IMR-90 (cell line): ENCODE measurements at regions not wholly inside any gene's neighbourhood (a gene's known extent, or its start where the extent isn't known, plus 50 kb on each side); places are given as distances from the start of the nearest gene placed in this dataset.

ENCODE experiments used
- ATAC-seq: fragments of 200-7000 bp; cut with Tn5 transposase; 2 replicates; pipeline ENCODE4 v1.9.1; 2020; ENCODE audit warnings: low read depth, mild to moderate bottlenecking, moderate library complexity
- BruUV-seq: library from RNA; stranded (reverse); fragments of 400-500 nt; replicated peaks from 2 replicates; lab custom pipeline; 2021; lab: Mats Ljungman, UMichigan
- CTCF ChIA-PET: fragments of 300-600 bp; formaldehyde crosslinking; extraction: SDS; loops from one replicate; lab custom pipeline; 2021; ENCODE audit warnings: antibody characterized with exemption; lab: Yijun Ruan, JAX
- POLR2A ChIA-PET: fragments of 300-600 bp; sonication (Branson Sonifier 250); formaldehyde crosslinking; loops from one replicate; lab custom pipeline; 2022; ENCODE audit warnings: antibody characterized with exemption; ENCODE audit not compliant: unreplicated experiment; lab: Charles Lee
- DNase-seq: peaks from one replicate; pipeline ENCODE4 v3.0.0; 2013
- H2AFZ ChIP-seq: replicated peaks from 2 replicates; pipeline ENCODE3; 2013; ENCODE audit warnings: low read length, mild to moderate bottlenecking; ENCODE audit not compliant: poor library complexity
- H2AK5ac ChIP-seq: 2 replicates; pipeline ENCODE4 v1.6.1; 2013; ENCODE audit warnings: low read depth, low read length, inconsistent platforms
- H2AK9ac ChIP-seq: replicated peaks from 2 replicates; pipeline ENCODE3; 2013; ENCODE audit warnings: mild to moderate bottlenecking, low read depth, low read length, moderate library complexity; ENCODE audit not compliant: poor library complexity
- H2BK120ac ChIP-seq: 2 replicates; pipeline ENCODE4 v1.6.1; 2013; ENCODE audit warnings: low read depth, low read length, inconsistent platforms
- H2BK15ac ChIP-seq: 3 replicates; pipeline ENCODE4 v1.6.1; 2013; ENCODE audit warnings: low read depth, low read length, inconsistent platforms
- H2BK20ac ChIP-seq: 2 replicates; pipeline ENCODE4 v1.6.1; 2013; ENCODE audit warnings: low read depth, mild to moderate bottlenecking, inconsistent platforms, low read length, moderate library complexity
- H2BK5ac ChIP-seq: 2 replicates; pipeline ENCODE4 v1.6.1; 2013; ENCODE audit warnings: mild to moderate bottlenecking, low read depth, low read length, inconsistent platforms; ENCODE audit not compliant: poor library complexity, severe bottlenecking
- H3K14ac ChIP-seq: replicated peaks from 2 replicates; pipeline ENCODE4 v1.6.1; 2013; ENCODE audit warnings: low read depth, low read length, inconsistent platforms
- H3K18ac ChIP-seq: 2 replicates; pipeline ENCODE4 v1.6.1; 2013; ENCODE audit warnings: low read depth, low read length, control low read depth
- H3K23ac ChIP-seq: 2 replicates; pipeline ENCODE4 v1.6.1; 2013; ENCODE audit warnings: low read depth, low read length, inconsistent platforms
- H3K27ac ChIP-seq: 2 replicates; pipeline ENCODE4 v1.5.1; 2013; ENCODE audit warnings: mild to moderate bottlenecking, control low read depth, low read length; ENCODE audit not compliant: insufficient read depth
- H3K27me3 ChIP-seq: 2 replicates; pipeline ENCODE4 v1.6.1; 2013; ENCODE audit warnings: low read length; ENCODE audit not compliant: control insufficient read depth, insufficient read depth
- H3K36me3 ChIP-seq: 2 replicates; pipeline ENCODE4 v1.6.1; 2013; ENCODE audit warnings: low read length, mixed read lengths; ENCODE audit not compliant: control insufficient read depth, insufficient read depth
- H3K4ac ChIP-seq: 2 replicates; pipeline ENCODE4 v1.6.1; 2013; ENCODE audit warnings: low read depth, low read length, inconsistent platforms
- H3K4me1 ChIP-seq: 2 replicates; pipeline ENCODE4 v1.6.1; 2013; ENCODE audit warnings: low read length, mixed read lengths; ENCODE audit not compliant: control insufficient read depth, insufficient read depth
- H3K4me2 ChIP-seq: 2 replicates; pipeline ENCODE4 v1.6.1; 2013; ENCODE audit warnings: low read depth, mild to moderate bottlenecking, control low read depth, low read length, moderate library complexity
- H3K4me3 ChIP-seq: 2 replicates; pipeline ENCODE4 v1.5.1; 2013; ENCODE audit warnings: low read depth, mild to moderate bottlenecking, control low read depth, low read length, moderate library complexity; ENCODE audit not compliant: insufficient read depth
- H3K56ac ChIP-seq: 2 replicates; pipeline ENCODE4 v1.6.1; 2013; ENCODE audit warnings: low read length, inconsistent platforms; ENCODE audit not compliant: insufficient read depth; ENCODE audit errors: extremely low read depth
- H3K79me1 ChIP-seq, 2 experiments: 2 replicates each; pipeline ENCODE4 v1.6.1; 2013; ENCODE audit warnings: low read length in 2 of 2, inconsistent platforms in 1 of 2, low read depth in 1 of 2
- H3K9ac ChIP-seq: 2 replicates; pipeline ENCODE4 v1.6.1; 2013; ENCODE audit warnings: low read depth, low read length, control low read depth
- H3K9me1 ChIP-seq: 2 replicates; pipeline ENCODE4 v1.6.1; 2013; ENCODE audit warnings: low read length, inconsistent platforms; ENCODE audit not compliant: insufficient read depth
- H3K9me3 ChIP-seq: 2 replicates; pipeline ENCODE4 v1.6.1; 2013; ENCODE audit warnings: low read length; ENCODE audit not compliant: control insufficient read depth, insufficient read depth
- H4K20me1 ChIP-seq: 2 replicates; pipeline ENCODE4 v1.6.1; 2013; ENCODE audit warnings: low read length, inconsistent platforms; ENCODE audit not compliant: insufficient read depth
- H4K5ac ChIP-seq: 2 replicates; pipeline ENCODE4 v1.6.1; 2013; ENCODE audit warnings: mild to moderate bottlenecking, low read depth, low read length, control low read depth
- H4K8ac ChIP-seq, 2 experiments: 2 replicates each; pipeline ENCODE4 v1.6.1; 2013; ENCODE audit warnings: low read depth in 2 of 2, low read length in 2 of 2, control low read depth in 1 of 2, inconsistent platforms in 1 of 2
- H4K91ac ChIP-seq: 2 replicates; pipeline ENCODE4 v1.6.1; 2013; ENCODE audit warnings: low read depth, low read length, inconsistent platforms; ENCODE audit not compliant: insufficient read depth
- CEBPB ChIP-seq: IDR thresholded peaks from 2 replicates; pipeline ENCODE4 v1.6.1; 2012; ENCODE audit warnings: low read depth, low read length, improper control_type of control experiment
- FOS ChIP-seq: fragments of 150-350 bp; IDR thresholded peaks from 2 replicates; pipeline ENCODE4 v1.6.1; 2016; ENCODE audit warnings: low read depth, low read length
- MAFK ChIP-seq: IDR thresholded peaks from 2 replicates; pipeline ENCODE4 v1.6.1; 2012; ENCODE audit warnings: low read depth, low read length, improper control_type of control experiment
- MAZ ChIP-seq: IDR thresholded peaks from 2 replicates; pipeline ENCODE4 v1.6.1; 2012; ENCODE audit warnings: low read depth, mild to moderate bottlenecking, low read length, improper control_type of control experiment, moderate library complexity, borderline replicate concordance
- MXI1 ChIP-seq: IDR thresholded peaks from 2 replicates; pipeline ENCODE4 v1.6.1; 2012; ENCODE audit warnings: low read depth, mild to moderate bottlenecking, low read length, moderate library complexity, borderline replicate concordance
- NFE2L2 ChIP-seq: fragments of 150-350 bp; IDR thresholded peaks from 2 replicates; pipeline ENCODE4 v1.6.1; 2016; ENCODE audit warnings: low read depth, mild to moderate bottlenecking, low read length
- POLR2A ChIP-seq: IDR thresholded peaks from 2 replicates; pipeline ENCODE4 v1.6.1; 2012; ENCODE audit warnings: mild to moderate bottlenecking, low read depth, low read length
- RAD21 ChIP-seq: IDR thresholded peaks from 2 replicates; pipeline ENCODE4 v1.6.1; 2012; ENCODE audit warnings: low read length, improper control_type of control experiment
- RCOR1 ChIP-seq: IDR thresholded peaks from 2 replicates; pipeline ENCODE4 v1.6.1; 2012; ENCODE audit warnings: mild to moderate bottlenecking, low read length, improper control_type of control experiment; ENCODE audit not compliant: insufficient replicate concordance
- RFX5 ChIP-seq: IDR thresholded peaks from 2 replicates; pipeline ENCODE4 v1.8.0; 2012; ENCODE audit warnings: low read depth, mild to moderate bottlenecking, low read length, moderate library complexity
- USF2 ChIP-seq: fragments of 150-350 bp; IDR thresholded peaks from 2 replicates; pipeline ENCODE4 v1.6.1; 2017; ENCODE audit warnings: mild to moderate bottlenecking, antibody characterized with exemption, low read length, low read depth
- WGBS, 2 experiments: methylation state at CpG; one replicate each; pipeline versions ENCODE4 v1.1.5 to v1.1.7; 2013; ENCODE audit warnings: missing lambda C conversion rate in 2 of 2; ENCODE audit not compliant: insufficient read length in 1 of 2; ENCODE audit errors: extremely low coverage in 2 of 2; 5-methylcytosine and 5-hydroxymethylcytosine counted together
- dilution Hi-C: fragments of 300-500 bp; cut with HindIII; formaldehyde crosslinking; loops from one replicate; pipeline ENCODE4 v1.14.3; 2018; ENCODE audit warnings: low sequenced_read_pairs; ENCODE audit not compliant: unreplicated experiment
- in situ Hi-C: fragments of 300-500 bp; cut with MboI; formaldehyde crosslinking; loops from 3 replicates; pipeline ENCODE4 v1.14.3; 2019; ENCODE audit warnings: low sequenced_read_pairs, inconsistent platforms, mixed read lengths
- intact Hi-C: fragments of 100-400 bp; cut with micrococcal nuclease; formaldehyde crosslinking; loops from 2 replicates; pipeline ENCODE4 v1.10.0; 2022
- TF ChIP-seq, protein P1 (sequence below): fragments of 150-350 bp; IDR thresholded peaks from 2 replicates; pipeline ENCODE4 v1.6.1; 2016; ENCODE audit warnings: low read depth, mild to moderate bottlenecking, low read length, moderate library complexity, borderline replicate concordance
- TF ChIP-seq, protein P2 (sequence below): conservative IDR thresholded peaks from 2 replicates; pipeline ENCODE4 v1.5.1; 2012; ENCODE audit warnings: mild to moderate bottlenecking, low read depth, low read length, improper control_type of control experiment

DNA sequence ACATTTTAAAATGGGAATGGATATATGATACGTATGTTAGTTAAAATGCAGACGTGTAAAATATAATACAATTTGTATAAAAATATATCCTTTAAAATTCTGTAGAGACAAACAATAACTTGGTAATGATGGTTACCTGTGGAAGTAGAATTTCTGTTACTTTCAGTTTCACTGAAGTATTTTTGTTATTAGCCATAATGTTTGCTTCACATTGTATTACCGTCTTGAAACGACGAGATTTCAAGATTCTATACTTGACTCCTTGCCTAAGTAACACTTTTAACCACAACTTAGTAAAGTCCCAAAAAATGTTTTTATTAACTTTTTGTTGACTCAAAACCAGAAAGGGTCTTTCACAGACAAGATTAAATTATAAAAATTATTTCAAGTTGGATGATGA, 488.3 kb upstream of the VRK2 start:
- Histone ChIP-seq H3K9ac (no peak overlapping the region), H2BK120ac (no peak overlapping the region), H3K23ac (no peak overlapping the region), H4K20me1 (no peaks in the 10 kb centered on the region), H4K5ac (no peak overlapping the region), H2BK15ac (no peak overlapping the region), H3K27ac (no peak overlapping the region), H3K9me3 (no peaks in the 10 kb centered on the region), H3K27me3 (no peaks in the 10 kb centered on the region), H3K36me3 (no peaks in the 10 kb centered on the region), H3K4me3 (no peak overlapping the region), H3K79me1 (no peaks in the 10 kb centered on the region), H2AK5ac (no peak overlapping the region), H3K4me2 (no peak overlapping the region), H2BK5ac (no peak overlapping the region), H3K9me1 (no peaks in the 10 kb centered on the region), H3K14ac (no peak overlapping the region), H3K4me1 (no peaks in the 10 kb centered on the region), H3K4ac (no peak overlapping the region), H2BK20ac (no peak overlapping the region), H2AK9ac (no peak overlapping the region), H3K56ac (no peak overlapping the region), H4K8ac (no peak overlapping the region), H3K18ac (no peak overlapping the region), H4K91ac (no peak overlapping the region), H2AFZ (no peak overlapping the region)
- DNase-seq (no peak), ATAC-seq (no peak)
- TF ChIP-seq RAD21 (no peak), POLR2A (no peak), RFX5 (no peak), RCOR1 (no peak), MAFK (no peak), FOS (no peak), MAZ (no peak), MXI1 (no peak), CEBPB (no peak), NFE2L2 (no peak), USF2 (no peak)
- TF ChIP-seq, protein P1, sequence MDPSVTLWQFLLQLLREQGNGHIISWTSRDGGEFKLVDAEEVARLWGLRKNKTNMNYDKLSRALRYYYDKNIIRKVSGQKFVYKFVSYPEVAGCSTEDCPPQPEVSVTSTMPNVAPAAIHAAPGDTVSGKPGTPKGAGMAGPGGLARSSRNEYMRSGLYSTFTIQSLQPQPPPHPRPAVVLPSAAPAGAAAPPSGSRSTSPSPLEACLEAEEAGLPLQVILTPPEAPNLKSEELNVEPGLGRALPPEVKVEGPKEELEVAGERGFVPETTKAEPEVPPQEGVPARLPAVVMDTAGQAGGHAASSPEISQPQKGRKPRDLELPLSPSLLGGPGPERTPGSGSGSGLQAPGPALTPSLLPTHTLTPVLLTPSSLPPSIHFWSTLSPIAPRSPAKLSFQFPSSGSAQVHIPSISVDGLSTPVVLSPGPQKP: no peak
- TF ChIP-seq, protein P2, sequence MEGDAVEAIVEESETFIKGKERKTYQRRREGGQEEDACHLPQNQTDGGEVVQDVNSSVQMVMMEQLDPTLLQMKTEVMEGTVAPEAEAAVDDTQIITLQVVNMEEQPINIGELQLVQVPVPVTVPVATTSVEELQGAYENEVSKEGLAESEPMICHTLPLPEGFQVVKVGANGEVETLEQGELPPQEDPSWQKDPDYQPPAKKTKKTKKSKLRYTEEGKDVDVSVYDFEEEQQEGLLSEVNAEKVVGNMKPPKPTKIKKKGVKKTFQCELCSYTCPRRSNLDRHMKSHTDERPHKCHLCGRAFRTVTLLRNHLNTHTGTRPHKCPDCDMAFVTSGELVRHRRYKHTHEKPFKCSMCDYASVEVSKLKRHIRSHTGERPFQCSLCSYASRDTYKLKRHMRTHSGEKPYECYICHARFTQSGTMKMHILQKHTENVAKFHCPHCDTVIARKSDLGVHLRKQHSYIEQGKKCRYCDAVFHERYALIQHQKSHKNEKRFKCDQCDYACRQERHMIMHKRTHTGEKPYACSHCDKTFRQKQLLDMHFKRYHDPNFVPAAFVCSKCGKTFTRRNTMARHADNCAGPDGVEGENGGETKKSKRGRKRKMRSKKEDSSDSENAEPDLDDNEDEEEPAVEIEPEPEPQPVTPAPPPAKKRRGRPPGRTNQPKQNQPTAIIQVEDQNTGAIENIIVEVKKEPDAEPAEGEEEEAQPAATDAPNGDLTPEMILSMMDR: no peak
- in situ Hi-C loops (no loop called here), dilution Hi-C loops (no loop called here), intact Hi-C loops (no loop called here)
- no TSS peak for BruUV-seq
- ChIA-PET POLR2A (no interaction called here), CTCF (no interaction called here)
- no CpG with 5 or more reads among the region's 5 CpGs for WGBS, 2 experiments
